GM23248 (cell line): ENCODE measurements at regions not wholly inside any gene's neighbourhood (a gene's known extent, or its start where the extent isn't known, plus 50 kb on each side); places are given as distances from the start of the nearest gene placed in this dataset.

Source experiments
- DNase-seq: peaks from one replicate; pipeline ENCODE4 v3.0.0-alpha.2; 2015
- H2AFZ ChIP-seq: fragments of 200-600 bp; sonication (generic); 2 replicates; pipeline ENCODE4 v1.6.1; 2016; ENCODE audit warnings: antibody characterized with exemption
- H3F3A ChIP-seq: fragments of 200-600 bp; sonication (generic); 2 replicates; pipeline ENCODE4 v1.6.1; 2016; ENCODE audit warnings: mild to moderate bottlenecking, antibody characterized with exemption, mixed run types; ENCODE audit not compliant: insufficient read depth
- H3K27ac ChIP-seq: fragments of 200-600 bp; sonication (generic); 2 replicates; pipeline ENCODE4 v1.5.1; 2016; ENCODE audit warnings: mild to moderate bottlenecking
- H3K27me3 ChIP-seq: fragments of 200-600 bp; sonication (generic); replicated peaks from 2 replicates; pipeline ENCODE4 v1.6.1; 2016; ENCODE audit warnings: mild to moderate bottlenecking; ENCODE audit not compliant: insufficient read depth
- H3K36me3 ChIP-seq: fragments of 200-600 bp; sonication (generic); 2 replicates; pipeline ENCODE4 v1.6.1; 2016; ENCODE audit warnings: low read depth, mild to moderate bottlenecking
- H3K4me1 ChIP-seq: fragments of 200-600 bp; sonication (generic); 2 replicates; pipeline ENCODE4 v1.6.1; 2016; ENCODE audit warnings: mild to moderate bottlenecking; ENCODE audit not compliant: insufficient read depth
- H3K4me2 ChIP-seq: fragments of 200-600 bp; sonication (generic); one replicate; pipeline ENCODE4 v1.6.1; 2016; ENCODE audit warnings: mild to moderate bottlenecking; ENCODE audit not compliant: unreplicated experiment
- H3K4me3 ChIP-seq: fragments of 200-600 bp; sonication (generic); 2 replicates; pipeline ENCODE4 v1.5.1; 2016; ENCODE audit warnings: mild to moderate bottlenecking
- H3K79me2 ChIP-seq: fragments of 200-600 bp; sonication (generic); 2 replicates; pipeline ENCODE4 v1.6.1; 2016; ENCODE audit warnings: mild to moderate bottlenecking; ENCODE audit not compliant: insufficient read depth
- H3K9ac ChIP-seq: fragments of 200-600 bp; sonication (generic); 2 replicates; pipeline ENCODE4 v1.6.1; 2016; ENCODE audit warnings: mild to moderate bottlenecking
- H3K9me2 ChIP-seq: fragments of 200-600 bp; sonication (generic); 2 replicates; pipeline ENCODE4 v1.6.1; 2016; ENCODE audit warnings: mixed run types, mild to moderate bottlenecking, moderate library complexity; ENCODE audit not compliant: insufficient read depth
- H3K9me3 ChIP-seq: fragments of 200-600 bp; sonication (generic); one replicate; pipeline ENCODE4 v1.6.1; 2017; ENCODE audit warnings: low read depth
- H4K20me1 ChIP-seq: fragments of 200-600 bp; sonication (generic); 2 replicates; pipeline ENCODE4 v1.6.0; 2016; ENCODE audit not compliant: insufficient read depth
- EZH2 ChIP-seq: fragments of 200-600 bp; sonication (generic); IDR thresholded peaks from 2 replicates; pipeline ENCODE4 v1.6.1; 2018; ENCODE audit warnings: antibody characterized with exemption, mild to moderate bottlenecking; ENCODE audit not compliant: insufficient read depth, poor library complexity, severe bottlenecking
- EZH2phosphoT487 ChIP-seq: fragments of 200-600 bp; sonication (generic); IDR thresholded peaks from 2 replicates; pipeline ENCODE4 v1.6.1; 2018; ENCODE audit warnings: antibody characterized with exemption, moderate library complexity, mild to moderate bottlenecking, low read depth; ENCODE audit not compliant: insufficient read depth
- WGBS, 2 experiments: methylation state at CpG; one replicate each; pipeline ENCODE4 v1.1.6; 2015 to 2017; ENCODE audit warnings: low lambda C conversion rate in 2 of 2, low coverage in 1 of 2; ENCODE audit errors: missing lambda C conversion rate in 2 of 2; 5-methylcytosine and 5-hydroxymethylcytosine counted together
- in situ Hi-C: fragments of 300-500 bp; cut with MboI; formaldehyde crosslinking; loops from 2 replicates; pipeline ENCODE4 v1.15.0; 2020

- Histone ChIP-seq H3K79me2 (no peaks in the 10 kb centered on the region), H3K4me1 (no peaks in the 10 kb centered on the region), H2AFZ (no peak overlapping the region), H3K9me3 (no peaks in the 10 kb centered on the region), H3K27me3 (no peaks in the 10 kb centered on the region), H4K20me1 (no peaks in the 10 kb centered on the region), H3K9ac (no peak overlapping the region), H3F3A (no peaks in the 10 kb centered on the region), H3K4me2 (no peak overlapping the region), H3K4me3 (no peak overlapping the region), H3K27ac (no peak overlapping the region), H3K9me2 (0 out of 2 replicates have a peak, but pooled peaks cover under 1% of the 10 kb centered on the region), H3K36me3 (no peaks in the 10 kb centered on the region)
- in situ Hi-C loops, result no loop called here
- WGBS, 2 experiments, result 85% methylated on average over 2 of the region's 2 CpGs
- TF ChIP-seq EZH2, result no peak
- no peak for TF ChIP-seq EZH2phosphoT487
- DNase-seq, result no peak
These were observed 582.7 kb downstream of the SLC6A15 start for GRCh38 chr12:84329938-84330337.

- Histone ChIP-seq H3K27ac (no peak overlapping the region), H3K9ac (no peak overlapping the region), H3K9me3 (no peaks in the 10 kb centered on the region), H3F3A (no peaks in the 10 kb centered on the region), H4K20me1 (no peaks in the 10 kb centered on the region), H3K4me3 (no peak overlapping the region), H3K36me3 (no peaks in the 10 kb centered on the region), H3K4me2 (no peak overlapping the region), H3K79me2 (no peaks in the 10 kb centered on the region), H3K9me2 (no peaks in the 10 kb centered on the region), H2AFZ (no peak overlapping the region), H3K4me1 (0 out of 2 replicates have a peak, but pooled peaks cover 4% of the 10 kb centered on the region), H3K27me3 (no peaks in the 10 kb centered on the region)
- WGBS, 2 experiments, result 2 to 4% methylated on average over 1 of the region's 1 CpG
- TF ChIP-seq EZH2 (no peak), EZH2phosphoT487 (no peak)
- in situ Hi-C loops, result no loop called here
- peak; percentile 27 for DNase-seq
These were observed 596.7 kb downstream of the SLC6A15 start for GRCh38 chr12:84315926-84316325.

GRCh38 chr12:84313323-84313675, 599.3 kb downstream of the SLC6A15 start:
- no peaks in the 10 kb centered on the region for H3F3A ChIP-seq
- in situ Hi-C loops, result no loop called here
- no peak overlapping the region for H3K4me3 ChIP-seq
- no peak overlapping the region for H2AFZ ChIP-seq
- no peak overlapping the region for H3K9ac ChIP-seq
- H3K27ac ChIP-seq, result no peak overlapping the region
- H3K36me3 ChIP-seq, result no peaks in the 10 kb centered on the region
- no peaks in the 10 kb centered on the region for H3K9me2 ChIP-seq
- H4K20me1 ChIP-seq, result no peaks in the 10 kb centered on the region
- 0 out of 2 replicates have a peak, but pooled peaks cover 4% of the 10 kb centered on the region for H3K4me1 ChIP-seq
- DNase-seq, result no peak
- no peaks in the 10 kb centered on the region for H3K79me2 ChIP-seq
- H3K9me3 ChIP-seq, result no peaks in the 10 kb centered on the region
- no peaks in the 10 kb centered on the region for H3K27me3 ChIP-seq
- TF ChIP-seq EZH2, result no peak
- no peak for TF ChIP-seq EZH2phosphoT487
- H3K4me2 ChIP-seq, result no peak overlapping the region

- in situ Hi-C loops, result no loop called here
- H3K27ac ChIP-seq, result no peak overlapping the region
- H3K9ac ChIP-seq, result no peak overlapping the region
- no peak overlapping the region for H3K4me2 ChIP-seq
- H3K9me3 ChIP-seq, result no peaks in the 10 kb centered on the region
- WGBS, 2 experiments, result 80 to 91% methylated on average over 1 of the region's 1 CpG
- H4K20me1 ChIP-seq, result no peaks in the 10 kb centered on the region
- H3K27me3 ChIP-seq, result no peaks in the 10 kb centered on the region
- no peak for DNase-seq
- no peak overlapping the region for H3K4me3 ChIP-seq
- TF ChIP-seq EZH2 (no peak), EZH2phosphoT487 (no peak)
- 0 out of 2 replicates have a peak, but pooled peaks cover 4% of the 10 kb centered on the region for H3K4me1 ChIP-seq
- H3K9me2 ChIP-seq, result no peaks in the 10 kb centered on the region
- H2AFZ ChIP-seq, result no peak overlapping the region
- no peaks in the 10 kb centered on the region for H3K36me3 ChIP-seq
- no peaks in the 10 kb centered on the region for H3K79me2 ChIP-seq
- H3F3A ChIP-seq, result no peaks in the 10 kb centered on the region
These were observed 604.4 kb downstream of the SLC6A15 start for GRCh38 chr12:84308211-84308610.

- no peaks in the 10 kb centered on the region for H3K36me3 ChIP-seq
- H3K27ac ChIP-seq, result no peak overlapping the region
- no peak for TF ChIP-seq EZH2
- TF ChIP-seq EZH2phosphoT487, result no peak
- no peak overlapping the region for H3K4me2 ChIP-seq
- H3K9me3 ChIP-seq, result no peaks in the 10 kb centered on the region
- DNase-seq, result no peak
- WGBS, 2 experiments, result 96% methylated on average over 3 of the region's 3 CpGs
- no peak overlapping the region for H3K9ac ChIP-seq
- no peaks in the 10 kb centered on the region for H3F3A ChIP-seq
- in situ Hi-C loops, result no loop called here
- no peaks in the 10 kb centered on the region for H3K9me2 ChIP-seq
- H2AFZ ChIP-seq, result no peak overlapping the region
- H3K4me1 ChIP-seq, result no peaks in the 10 kb centered on the region
- no peaks in the 10 kb centered on the region for H4K20me1 ChIP-seq
- no peaks in the 10 kb centered on the region for H3K27me3 ChIP-seq
- H3K4me3 ChIP-seq, result no peak overlapping the region
- no peaks in the 10 kb centered on the region for H3K79me2 ChIP-seq
These were observed 607.5 kb downstream of the SLC6A15 start for GRCh38 chr12:84305144-84305543.
